ENCODE measurements at regions not wholly inside any gene's neighbourhood (a gene's known extent, or its start where the extent isn't known, plus 50 kb on each side); places are given as distances from the start of the nearest gene placed in this dataset.

DNA sequence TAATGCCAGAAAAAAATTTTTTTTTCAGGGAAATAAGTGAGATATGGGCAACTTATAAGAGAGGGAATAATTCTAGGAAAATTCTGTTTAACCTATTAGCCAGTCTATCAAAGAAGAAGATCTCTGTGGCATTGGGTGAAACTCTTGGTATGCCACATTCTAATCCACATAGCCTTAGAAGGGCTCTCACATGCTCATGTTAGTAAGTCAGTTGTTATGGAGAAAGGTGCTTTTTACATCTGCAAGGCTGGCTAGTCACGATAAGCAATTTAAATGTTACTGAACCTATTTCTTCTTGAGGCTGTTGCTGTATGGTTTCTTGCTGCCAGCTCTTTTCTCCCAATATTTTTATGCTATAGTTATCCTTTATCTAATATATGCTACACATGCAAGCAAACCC lies 89.9 kb upstream of the MAGI1 start:
- DNase-seq, result no peak

DNA sequence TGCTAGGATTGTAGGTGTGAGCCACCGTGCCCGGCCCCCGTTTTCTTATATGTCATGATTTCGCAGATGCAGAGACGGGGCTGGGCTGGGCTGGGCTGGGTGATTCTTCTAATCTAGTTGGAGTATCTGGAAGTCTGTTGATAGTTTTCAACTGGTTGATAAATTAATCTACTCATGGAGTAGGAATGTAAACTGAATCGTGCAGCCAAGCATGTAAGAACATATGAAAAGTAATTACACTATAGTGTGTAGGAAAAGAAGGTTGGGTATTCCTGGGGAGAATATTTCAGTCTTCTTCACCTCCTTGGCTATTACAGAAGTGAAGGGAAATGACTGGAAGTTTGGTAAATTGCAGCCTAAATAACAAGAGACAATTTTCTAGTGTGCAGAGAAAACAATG lies 82.6 kb upstream of the MAGI1 start:
- no peak for DNase-seq

DNA sequence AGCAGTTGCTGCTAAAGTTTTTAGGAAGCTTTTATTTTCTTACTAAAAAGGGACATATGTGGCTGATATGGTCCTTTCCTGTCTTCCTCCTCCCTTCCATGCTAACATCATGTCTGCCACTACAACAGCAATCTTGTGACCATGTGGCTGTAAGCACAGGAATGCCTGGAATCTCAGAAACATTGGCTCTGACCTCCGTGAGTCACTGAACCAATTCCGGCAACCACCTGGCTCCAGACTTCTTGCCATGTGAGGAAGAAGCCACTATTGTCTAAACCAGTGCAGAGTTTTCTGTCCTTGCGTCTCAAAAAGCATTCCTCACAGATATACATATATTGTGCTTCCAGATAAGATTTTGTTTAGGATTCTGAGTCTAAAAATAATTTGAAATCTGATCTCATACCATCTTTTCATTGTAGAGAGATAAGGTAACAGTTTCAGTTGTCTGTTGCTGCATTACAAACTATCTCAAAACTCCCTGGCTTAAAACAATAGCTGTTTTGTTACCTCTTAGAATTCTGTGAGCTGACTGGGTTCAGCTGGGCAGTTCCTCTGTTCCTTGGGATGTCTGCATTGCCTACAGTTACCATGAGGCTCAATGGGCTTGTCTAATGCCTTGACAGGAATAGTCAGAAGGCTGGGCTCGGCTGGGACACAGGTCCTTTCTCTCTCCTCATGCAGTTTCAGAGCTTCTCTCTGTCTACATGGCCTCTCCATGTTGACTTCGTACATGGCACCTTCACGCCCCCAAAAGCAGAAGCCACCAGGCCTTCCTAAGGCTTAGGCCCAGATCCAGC lies 77.3 kb upstream of the MAGI1 start:
- DNase-seq, result no peak

DNA sequence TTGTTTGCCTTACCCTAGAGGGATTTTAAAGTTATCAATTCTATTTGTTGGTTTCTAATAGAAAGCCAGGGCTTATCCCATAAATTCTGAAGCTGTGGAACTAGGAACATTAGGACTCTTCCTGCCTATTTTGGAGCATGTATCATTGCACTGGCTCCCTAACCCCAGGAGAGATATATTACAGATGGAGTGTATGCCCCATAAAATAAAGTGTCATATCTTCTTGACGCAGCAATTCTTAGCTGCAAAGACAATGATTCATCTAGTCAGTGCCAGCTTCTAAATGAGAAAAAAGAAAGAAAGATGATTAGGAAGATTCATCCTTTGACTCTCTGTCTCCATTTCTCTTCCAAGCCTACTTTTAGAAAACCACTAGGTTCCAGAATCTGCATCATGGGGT lies 74.8 kb upstream of the MAGI1 start:
- no peak for DNase-seq

DNA sequence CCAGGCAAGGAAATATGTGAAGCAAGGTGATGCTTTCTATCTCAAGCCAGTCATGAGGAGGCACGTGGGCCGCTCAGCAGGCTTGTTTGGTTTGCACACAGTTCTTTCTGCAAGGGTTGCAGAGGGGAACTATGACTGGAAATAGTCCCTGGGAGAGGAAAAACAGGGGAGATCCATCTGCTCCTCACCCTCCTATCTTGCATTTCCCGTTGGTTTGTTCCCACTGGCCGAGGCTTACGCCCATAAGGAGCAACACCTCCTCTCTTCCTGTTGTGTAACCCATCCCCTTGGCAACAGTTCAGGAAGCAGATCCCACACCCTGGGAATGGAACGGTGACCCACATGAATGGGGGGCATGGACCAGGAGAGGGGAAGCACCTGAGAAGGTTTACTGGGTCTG lies 72.1 kb upstream of the MAGI1 start:
- no peak for DNase-seq

DNA sequence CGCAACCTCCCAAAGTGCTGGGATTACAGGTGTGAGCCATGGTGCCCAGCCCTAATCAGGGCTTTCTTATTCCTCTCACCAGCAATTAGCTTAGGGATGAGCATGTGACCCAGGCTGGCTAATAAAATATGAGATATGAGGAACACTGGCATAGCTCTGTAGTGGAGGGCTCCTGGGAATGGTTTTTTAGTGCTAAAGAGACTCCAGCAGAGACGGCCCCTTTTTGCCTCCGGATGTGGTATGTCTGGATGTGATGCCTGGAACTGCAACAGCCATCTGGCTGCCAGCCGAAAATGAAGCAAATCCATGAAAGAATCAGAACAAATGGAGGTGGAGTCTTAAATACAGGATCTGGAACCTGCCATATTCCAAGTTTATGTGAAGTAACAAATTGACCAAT lies 69.1 kb upstream of the MAGI1 start:
- no peak for DNase-seq

DNA sequence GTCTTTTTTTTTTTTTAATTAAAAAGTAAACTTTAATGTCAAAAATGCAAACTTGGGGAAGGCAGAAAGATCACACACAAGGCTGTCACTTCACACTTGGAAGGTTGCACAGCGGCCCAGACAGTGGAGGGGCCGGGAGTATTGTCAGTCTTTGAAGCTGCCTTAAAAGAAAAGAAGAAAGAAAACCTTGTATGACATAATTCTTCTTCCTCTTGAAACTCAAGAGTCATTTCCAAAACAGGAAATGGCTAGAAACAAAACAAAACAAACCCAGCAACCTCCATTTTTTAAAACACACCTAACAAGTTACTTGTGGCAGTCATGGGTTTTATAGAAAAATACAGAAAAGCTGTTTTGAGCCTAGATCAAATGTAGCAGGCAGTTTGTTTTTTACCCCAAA lies 68.1 kb upstream of the MAGI1 start:
- no peak for DNase-seq

DNA sequence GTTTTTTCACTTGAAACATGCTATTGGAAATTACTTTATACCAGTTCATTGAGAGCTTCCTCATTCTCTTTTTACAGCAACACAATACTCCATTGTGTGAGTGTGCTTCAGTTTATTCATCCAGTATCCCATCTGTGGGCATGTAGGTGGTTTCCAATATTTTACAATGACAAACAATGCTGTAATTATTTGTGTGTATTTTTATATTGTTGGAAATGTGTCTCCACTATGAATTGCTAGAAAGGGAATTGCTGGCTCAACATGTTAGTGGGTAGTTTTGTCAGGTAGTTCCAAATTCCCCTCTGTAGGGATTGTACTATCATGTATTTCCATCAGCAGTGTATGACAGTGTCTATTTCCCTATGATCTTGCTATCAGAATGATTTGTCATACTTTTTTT lies 65.8 kb upstream of the MAGI1 start:
- DNase-seq, result no peak

DNA sequence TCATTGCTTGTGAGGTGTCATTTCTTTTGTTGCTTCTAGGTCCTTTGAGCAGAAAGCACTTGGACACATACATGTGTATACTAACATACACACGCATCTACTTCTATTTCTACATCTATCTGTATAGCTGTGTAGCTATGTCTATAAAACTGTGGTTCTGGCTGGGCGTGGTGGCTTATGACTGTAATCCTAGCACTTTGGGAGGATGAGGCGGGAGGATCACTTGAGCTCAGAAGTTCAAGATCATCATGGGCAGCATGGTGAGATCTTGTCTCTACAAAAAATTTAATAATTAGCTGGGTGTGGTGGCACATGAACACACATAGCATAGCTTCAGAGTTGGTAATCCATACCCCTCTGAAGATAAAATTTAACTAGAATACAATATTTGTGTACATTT lies 65.0 kb upstream of the MAGI1 start:
- no peak for DNase-seq

DNA sequence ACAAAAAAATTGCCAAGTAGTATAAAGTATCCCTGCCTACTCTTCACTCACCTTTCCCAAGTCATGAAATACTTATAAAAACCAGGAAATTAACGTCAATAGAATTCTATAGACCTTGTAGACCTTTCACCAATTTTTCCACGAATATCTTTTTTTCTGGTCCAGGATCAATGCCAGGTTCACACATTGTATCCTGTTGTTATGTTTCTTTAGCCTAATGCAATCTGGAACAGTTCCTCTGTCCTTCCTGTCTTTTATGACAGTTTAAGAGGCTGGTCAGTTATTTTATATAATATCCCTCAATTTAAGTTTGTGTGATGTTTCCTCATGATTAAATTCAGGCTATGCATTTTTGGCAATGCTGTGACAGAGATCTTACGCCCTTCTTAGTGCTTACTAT lies 63.2 kb upstream of the MAGI1 start:
- no peak for DNase-seq

DNA sequence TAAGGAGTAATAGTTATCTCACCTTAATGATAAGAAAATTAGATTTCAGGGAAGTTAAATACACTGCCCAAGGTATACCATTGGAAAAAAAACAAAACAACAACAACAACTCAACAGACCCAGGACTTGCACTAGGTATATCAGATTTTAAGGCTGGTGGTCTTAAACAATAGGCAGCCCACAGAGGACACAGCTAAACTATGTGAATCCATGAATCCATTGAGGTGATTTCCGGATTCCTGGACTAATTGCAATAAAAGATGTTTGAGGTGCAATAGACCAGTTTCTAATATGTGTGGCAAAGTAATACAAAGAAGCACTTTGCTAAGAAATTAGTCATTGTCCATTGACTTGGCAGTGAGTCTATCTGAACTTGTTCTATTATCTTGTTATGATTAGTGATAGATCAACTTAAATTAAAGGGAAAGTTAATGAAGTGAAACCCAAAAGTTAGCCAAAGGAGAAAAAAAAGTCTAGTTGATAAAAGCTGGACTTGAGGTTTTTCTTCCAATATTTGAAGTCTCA lies 60.9 kb upstream of the MAGI1 start:
- no peak for DNase-seq

DNA sequence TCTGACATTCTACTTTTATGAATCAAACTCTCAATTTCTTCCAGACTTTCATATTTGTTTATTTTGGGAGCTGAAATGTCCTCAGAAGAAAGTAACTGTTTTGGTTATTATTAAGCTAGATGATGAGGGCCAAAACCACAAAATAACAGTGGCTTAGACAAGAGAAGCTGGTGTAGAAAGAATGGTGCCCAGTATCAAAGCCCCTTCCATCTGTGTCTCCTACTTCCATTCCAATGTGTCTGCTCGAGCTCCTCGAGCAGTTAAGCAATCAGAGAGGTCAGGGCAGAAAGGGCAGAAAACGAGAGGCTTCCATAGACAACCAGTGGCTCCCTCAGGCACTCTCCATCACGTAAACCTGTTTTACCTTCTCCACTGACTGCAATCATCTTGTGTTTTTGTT lies 59.7 kb upstream of the MAGI1 start:
- DNase-seq, result no peak

DNA sequence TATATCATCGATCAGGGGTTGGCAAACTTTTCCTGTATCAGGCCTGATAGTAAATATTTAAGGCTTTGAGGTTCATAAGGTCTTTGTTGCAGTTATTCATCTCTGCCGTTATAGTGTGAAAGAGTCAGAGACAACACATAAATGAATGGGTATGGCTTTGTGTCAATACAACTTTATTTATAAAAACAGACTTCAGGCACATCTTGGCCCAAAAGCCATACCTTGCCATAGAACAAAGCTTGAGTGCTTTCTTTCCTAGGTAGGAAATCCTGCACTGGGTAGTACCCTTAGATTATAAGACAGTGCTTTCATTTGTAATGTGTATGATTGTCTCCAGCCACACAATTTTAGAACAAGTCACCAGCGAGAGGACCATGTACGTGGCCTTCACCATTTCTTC lies 58.9 kb upstream of the MAGI1 start:
- DNase-seq, result no peak

DNA sequence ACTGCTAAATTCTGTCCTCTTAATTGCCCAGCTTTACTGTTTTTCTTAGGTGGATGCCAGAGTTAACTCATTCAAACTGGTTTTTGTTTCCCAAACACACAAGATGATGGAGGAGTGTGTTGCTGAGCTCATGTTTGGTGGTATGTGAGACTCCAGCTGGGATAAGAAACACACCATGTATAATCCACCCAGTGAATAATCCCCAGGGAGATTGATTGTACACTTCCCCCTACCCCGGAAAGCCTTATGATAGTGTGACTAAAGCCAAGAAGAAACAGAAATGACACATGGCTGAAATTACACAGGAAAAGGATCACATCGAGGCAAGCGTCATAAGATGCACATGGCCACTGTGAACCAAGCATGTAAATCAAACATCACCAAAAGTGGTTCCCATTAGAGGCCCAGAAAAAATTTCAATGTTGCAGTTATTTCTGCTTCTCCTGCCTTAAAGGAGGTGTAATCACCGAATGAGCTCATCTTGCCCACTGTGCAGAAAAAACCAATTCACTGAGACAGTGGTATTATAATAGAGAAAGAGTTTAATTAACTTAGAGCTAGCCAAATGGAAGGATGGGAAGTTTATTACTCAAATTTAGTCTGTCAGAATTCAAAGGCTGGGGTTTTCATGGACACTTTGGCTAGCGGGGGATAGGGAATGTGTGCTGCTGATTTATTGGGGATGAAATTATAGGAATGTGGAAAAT lies 56.7 kb upstream of the MAGI1 start:
- no peak for DNase-seq

DNA sequence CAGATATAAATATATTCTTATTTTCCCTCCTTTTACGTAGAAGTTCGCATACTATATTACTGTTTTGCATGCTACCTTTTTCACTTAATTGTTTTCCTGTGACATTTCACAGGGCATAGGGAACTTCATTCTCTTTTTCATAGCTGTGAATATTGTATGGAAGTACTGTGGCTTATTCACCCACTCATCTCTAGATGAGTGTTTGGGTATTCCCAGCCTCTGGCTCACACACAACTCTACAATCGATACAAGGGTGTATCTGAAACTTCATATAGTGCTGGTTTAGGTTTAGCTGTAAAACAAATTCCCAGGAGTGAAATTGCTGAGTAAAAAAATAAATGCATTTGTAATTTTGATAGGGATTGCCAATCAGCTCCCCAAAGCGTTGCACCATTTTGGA lies 55.3 kb upstream of the MAGI1 start:
- no peak for DNase-seq

DNA sequence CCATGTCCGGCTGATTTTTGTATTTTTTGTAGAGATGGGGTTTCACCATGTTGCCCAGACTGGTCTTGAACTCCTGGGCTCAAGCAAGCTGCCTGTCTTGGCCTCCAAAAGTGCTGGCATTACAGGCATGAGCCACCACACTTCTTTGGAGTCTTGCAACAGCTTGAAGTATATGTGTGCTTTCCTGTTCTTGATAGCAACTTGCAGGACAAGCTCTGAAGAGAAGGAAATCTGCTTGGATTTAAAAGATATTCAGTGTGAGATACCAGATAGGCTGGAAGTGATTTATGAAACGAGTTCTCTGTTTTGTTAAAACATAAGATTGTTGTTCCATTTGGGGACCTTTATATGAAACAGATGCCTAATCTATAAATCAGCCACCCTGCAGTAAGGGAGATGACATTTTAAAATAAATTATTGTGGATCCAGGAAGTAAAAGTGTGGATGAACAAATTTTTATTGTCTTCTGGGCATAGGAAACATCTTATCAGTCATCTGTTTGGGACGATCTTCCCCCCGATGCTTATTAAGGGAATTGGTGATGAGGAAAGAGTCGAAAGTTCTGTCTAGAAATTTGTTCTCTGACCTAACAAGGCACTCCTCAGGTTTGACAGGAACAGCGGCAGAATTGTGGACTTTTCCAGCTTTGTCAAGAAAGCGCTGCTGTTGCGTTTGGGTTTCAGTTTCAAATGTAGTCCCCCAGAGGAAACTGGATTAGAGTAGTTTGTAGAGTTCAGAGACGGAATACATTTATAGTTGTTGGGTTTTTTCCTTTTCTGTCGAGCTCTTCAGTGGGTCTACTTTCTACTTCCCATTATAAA lies 53.7 kb upstream of the MAGI1 start:
- no peak for DNase-seq
